PFSK-1 (cell line): ENCODE measurements at regions not wholly inside any gene's neighbourhood (a gene's known extent, or its start where the extent isn't known, plus 50 kb on each side); places are given as distances from the start of the nearest gene placed in this dataset.

Experiments used
- FOXP2 ChIP-seq: optimal IDR thresholded peaks from 2 replicates; pipeline ENCODE3; 2011; ENCODE audit warnings: borderline replicate concordance, control low read depth, inconsistent platforms; ENCODE audit not compliant: insufficient read depth; ENCODE audit errors: extremely low read length, extremely low read depth
- TF ChIP-seq, protein P1 (sequence below), 2 experiments: IDR thresholded peaks; 2 replicates each; pipeline versions ENCODE4 v1.6.1 to v1.8.0; 2011 to 2012; ENCODE audit warnings: low read depth in 2 of 2, low read length in 2 of 2, control low read depth in 1 of 2, inconsistent platforms in 1 of 2, mild to moderate bottlenecking in 1 of 2, moderate library complexity in 1 of 2; ENCODE audit not compliant: insufficient read depth in 1 of 2

DNA sequence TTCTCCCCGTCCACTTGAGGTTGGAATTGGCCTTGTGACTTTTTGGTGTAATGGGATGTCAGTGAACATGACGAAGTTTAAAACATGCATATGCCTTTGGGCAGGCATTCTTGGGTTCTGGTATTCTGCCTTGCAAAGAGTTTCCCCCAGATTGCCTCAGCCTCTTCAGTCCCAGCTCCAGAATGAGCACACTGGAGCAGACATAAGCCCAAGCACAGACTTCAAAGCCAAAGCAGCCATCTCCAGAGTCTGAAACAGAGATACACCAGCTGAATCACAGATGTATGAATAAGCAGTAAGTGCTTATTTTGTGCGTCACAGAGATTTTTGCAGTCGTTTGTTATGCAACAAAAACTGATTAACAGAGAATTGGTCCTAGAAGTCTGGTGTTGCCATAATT, 546.0 kb downstream of the FRK start:
- no peak for TF ChIP-seq FOXP2
- TF ChIP-seq, protein P1, sequence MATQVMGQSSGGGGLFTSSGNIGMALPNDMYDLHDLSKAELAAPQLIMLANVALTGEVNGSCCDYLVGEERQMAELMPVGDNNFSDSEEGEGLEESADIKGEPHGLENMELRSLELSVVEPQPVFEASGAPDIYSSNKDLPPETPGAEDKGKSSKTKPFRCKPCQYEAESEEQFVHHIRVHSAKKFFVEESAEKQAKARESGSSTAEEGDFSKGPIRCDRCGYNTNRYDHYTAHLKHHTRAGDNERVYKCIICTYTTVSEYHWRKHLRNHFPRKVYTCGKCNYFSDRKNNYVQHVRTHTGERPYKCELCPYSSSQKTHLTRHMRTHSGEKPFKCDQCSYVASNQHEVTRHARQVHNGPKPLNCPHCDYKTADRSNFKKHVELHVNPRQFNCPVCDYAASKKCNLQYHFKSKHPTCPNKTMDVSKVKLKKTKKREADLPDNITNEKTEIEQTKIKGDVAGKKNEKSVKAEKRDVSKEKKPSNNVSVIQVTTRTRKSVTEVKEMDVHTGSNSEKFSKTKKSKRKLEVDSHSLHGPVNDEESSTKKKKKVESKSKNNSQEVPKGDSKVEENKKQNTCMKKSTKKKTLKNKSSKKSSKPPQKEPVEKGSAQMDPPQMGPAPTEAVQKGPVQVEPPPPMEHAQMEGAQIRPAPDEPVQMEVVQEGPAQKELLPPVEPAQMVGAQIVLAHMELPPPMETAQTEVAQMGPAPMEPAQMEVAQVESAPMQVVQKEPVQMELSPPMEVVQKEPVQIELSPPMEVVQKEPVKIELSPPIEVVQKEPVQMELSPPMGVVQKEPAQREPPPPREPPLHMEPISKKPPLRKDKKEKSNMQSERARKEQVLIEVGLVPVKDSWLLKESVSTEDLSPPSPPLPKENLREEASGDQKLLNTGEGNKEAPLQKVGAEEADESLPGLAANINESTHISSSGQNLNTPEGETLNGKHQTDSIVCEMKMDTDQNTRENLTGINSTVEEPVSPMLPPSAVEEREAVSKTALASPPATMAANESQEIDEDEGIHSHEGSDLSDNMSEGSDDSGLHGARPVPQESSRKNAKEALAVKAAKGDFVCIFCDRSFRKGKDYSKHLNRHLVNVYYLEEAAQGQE (IDR thresholded peaks at IDR 0.05; ENCODE audit: insufficient read depth in 1 of 2, low read depth in 2 of 2, low read length in 2 of 2): no peak
